ENCODE measurements at regions not wholly inside any gene's neighbourhood (a gene's known extent, or its start where the extent isn't known, plus 50 kb on each side); places are given as distances from the start of the nearest gene placed in this dataset.

- H3K4me1 ChIP-seq (ENCODE audit: control insufficient read depth, insufficient read depth, low read length): peaks cover 9% of the 10 kb centered on the region
- no peak overlapping the region for H3K27ac ChIP-seq (ENCODE audit: low read depth, low read length)
- H3K4me3 ChIP-seq (ENCODE audit: low read depth, low read length): no peak overlapping the region
- no peaks in the 10 kb centered on the region for H3K9me3 ChIP-seq (ENCODE audit: control insufficient read depth, insufficient read depth, low read length)
- H3K27me3 ChIP-seq (ENCODE audit: control insufficient read depth, insufficient read depth, low read length): no peaks in the 10 kb centered on the region
- no peak for DNase-seq (ENCODE audit: low read depth in 4 of 6, low spot score in 6 of 6)
- no peaks in the 10 kb centered on the region for H3K36me3 ChIP-seq (ENCODE audit: control insufficient read depth, insufficient read depth, low read length)
Measured at GRCh38 chr2:15706424-15706823, 114.8 kb downstream of the DDX1 start.

- Histone ChIP-seq H3K27ac (ENCODE audit: low read depth, low read length) (no peak overlapping the region), H3K9me3 (ENCODE audit: control insufficient read depth, insufficient read depth, low read length) (no peaks in the 10 kb centered on the region), H3K36me3 (ENCODE audit: control insufficient read depth, insufficient read depth, low read length) (no peaks in the 10 kb centered on the region), H3K27me3 (ENCODE audit: control insufficient read depth, insufficient read depth, low read length) (no peaks in the 10 kb centered on the region), H3K4me3 (ENCODE audit: low read depth, low read length) (no peak overlapping the region), H3K4me1 (ENCODE audit: control insufficient read depth, insufficient read depth, low read length) (peaks cover 9% of the 10 kb centered on the region)
- 95% methylated on average over 6 of the region's 7 CpGs for WGBS (ENCODE audit: insufficient coverage)
- no peak for DNase-seq (ENCODE audit: low read depth in 4 of 6, low spot score in 6 of 6)
Measured at GRCh38 chr2:15706986-15707632, 115.4 kb downstream of the DDX1 start.

GRCh38 chr2:15708161-15708560, 116.5 kb downstream of the DDX1 start:
- WGBS (ENCODE audit: insufficient coverage): 90% methylated on average over 2 of the region's 5 CpGs
- no peaks in the 10 kb centered on the region for H3K9me3 ChIP-seq (ENCODE audit: control insufficient read depth, insufficient read depth, low read length)
- H3K27ac ChIP-seq (ENCODE audit: low read depth, low read length): no peak overlapping the region
- no peak overlapping the region for H3K4me3 ChIP-seq (ENCODE audit: low read depth, low read length)
- H3K27me3 ChIP-seq (ENCODE audit: control insufficient read depth, insufficient read depth, low read length): no peaks in the 10 kb centered on the region
- no peaks in the 10 kb centered on the region for H3K36me3 ChIP-seq (ENCODE audit: control insufficient read depth, insufficient read depth, low read length)
- peaks cover 9% of the 10 kb centered on the region for H3K4me1 ChIP-seq (ENCODE audit: control insufficient read depth, insufficient read depth, low read length)
- no peak for DNase-seq (ENCODE audit: low read depth in 4 of 6, low spot score in 6 of 6)

GRCh38 chr2:15708865-15709820, 117.5 kb downstream of the DDX1 start:
- DNase-seq (ENCODE audit: low read depth in 4 of 6, low spot score in 6 of 6): peak in 1 of 6 donors; percentile 19
- Histone ChIP-seq H3K27me3 (ENCODE audit: control insufficient read depth, insufficient read depth, low read length) (no peaks in the 10 kb centered on the region), H3K4me1 (ENCODE audit: control insufficient read depth, insufficient read depth, low read length) (peaks cover 9% of the 10 kb centered on the region), H3K4me3 (ENCODE audit: low read depth, low read length) (no peak overlapping the region), H3K36me3 (ENCODE audit: control insufficient read depth, insufficient read depth, low read length) (no peaks in the 10 kb centered on the region), H3K9me3 (ENCODE audit: control insufficient read depth, insufficient read depth, low read length) (no peaks in the 10 kb centered on the region), H3K27ac (ENCODE audit: low read depth, low read length) (no peak overlapping the region)
- WGBS (ENCODE audit: insufficient coverage): 58% methylated on average over 3 of the region's 11 CpGs

- Histone ChIP-seq H3K9me3 (ENCODE audit: control insufficient read depth, insufficient read depth, low read length) (no peaks in the 10 kb centered on the region), H3K4me3 (ENCODE audit: low read depth, low read length) (no peak overlapping the region), H3K27ac (ENCODE audit: low read depth, low read length) (no peak overlapping the region), H3K4me1 (ENCODE audit: control insufficient read depth, insufficient read depth, low read length) (peaks cover 9% of the 10 kb centered on the region), H3K27me3 (ENCODE audit: control insufficient read depth, insufficient read depth, low read length) (no peaks in the 10 kb centered on the region), H3K36me3 (ENCODE audit: control insufficient read depth, insufficient read depth, low read length) (no peaks in the 10 kb centered on the region)
- DNase-seq (ENCODE audit: low read depth in 4 of 6, low spot score in 6 of 6): no peak
- WGBS (ENCODE audit: insufficient coverage): 100% methylated on average over 2 of the region's 4 CpGs
Measured at GRCh38 chr2:15711126-15711860, 119.6 kb downstream of the DDX1 start.

- no peak overlapping the region for H3K27ac ChIP-seq (ENCODE audit: low read depth, low read length)
- H3K9me3 ChIP-seq (ENCODE audit: control insufficient read depth, insufficient read depth, low read length): no peaks in the 10 kb centered on the region
- H3K4me3 ChIP-seq (ENCODE audit: low read depth, low read length): no peak overlapping the region
- H3K4me1 ChIP-seq (ENCODE audit: control insufficient read depth, insufficient read depth, low read length): peaks cover 9% of the 10 kb centered on the region
- WGBS (ENCODE audit: insufficient coverage): no CpG with 5 or more reads among the region's 7 CpGs
- H3K36me3 ChIP-seq (ENCODE audit: control insufficient read depth, insufficient read depth, low read length): no peaks in the 10 kb centered on the region
- no peak for DNase-seq (ENCODE audit: low read depth in 4 of 6, low spot score in 6 of 6)
- H3K27me3 ChIP-seq (ENCODE audit: control insufficient read depth, insufficient read depth, low read length): no peaks in the 10 kb centered on the region
Measured at GRCh38 chr2:15712551-15713342, 121.1 kb downstream of the DDX1 start.

GRCh38 chr2:15713475-15713874, 121.8 kb downstream of the DDX1 start:
- peaks cover 13% of the 10 kb centered on the region for H3K4me1 ChIP-seq (ENCODE audit: control insufficient read depth, insufficient read depth, low read length)
- no peaks in the 10 kb centered on the region for H3K9me3 ChIP-seq (ENCODE audit: control insufficient read depth, insufficient read depth, low read length)
- H3K27me3 ChIP-seq (ENCODE audit: control insufficient read depth, insufficient read depth, low read length): no peaks in the 10 kb centered on the region
- no peak overlapping the region for H3K4me3 ChIP-seq (ENCODE audit: low read depth, low read length)
- no peak overlapping the region for H3K27ac ChIP-seq (ENCODE audit: low read depth, low read length)
- no peaks in the 10 kb centered on the region for H3K36me3 ChIP-seq (ENCODE audit: control insufficient read depth, insufficient read depth, low read length)
- WGBS (ENCODE audit: insufficient coverage): 100% methylated on average over 1 of the region's 4 CpGs
- no peak for DNase-seq (ENCODE audit: low read depth in 4 of 6, low spot score in 6 of 6)

GRCh38 chr2:15714002-15714401, 122.3 kb downstream of the DDX1 start:
- DNase-seq (ENCODE audit: low read depth in 4 of 6, low spot score in 6 of 6): no peak
- Histone ChIP-seq H3K27me3 (ENCODE audit: control insufficient read depth, insufficient read depth, low read length) (no peaks in the 10 kb centered on the region), H3K9me3 (ENCODE audit: control insufficient read depth, insufficient read depth, low read length) (no peaks in the 10 kb centered on the region), H3K4me3 (ENCODE audit: low read depth, low read length) (no peak overlapping the region), H3K36me3 (ENCODE audit: control insufficient read depth, insufficient read depth, low read length) (no peaks in the 10 kb centered on the region), H3K27ac (ENCODE audit: low read depth, low read length) (no peak overlapping the region), H3K4me1 (ENCODE audit: control insufficient read depth, insufficient read depth, low read length) (peaks cover 10% of the 10 kb centered on the region)
- WGBS (ENCODE audit: insufficient coverage): 96% methylated on average over 4 of the region's 5 CpGs

- Histone ChIP-seq H3K27ac (ENCODE audit: low read depth, low read length) (no peak overlapping the region), H3K36me3 (ENCODE audit: control insufficient read depth, insufficient read depth, low read length) (no peaks in the 10 kb centered on the region), H3K9me3 (ENCODE audit: control insufficient read depth, insufficient read depth, low read length) (no peaks in the 10 kb centered on the region), H3K4me3 (ENCODE audit: low read depth, low read length) (no peak overlapping the region), H3K27me3 (ENCODE audit: control insufficient read depth, insufficient read depth, low read length) (no peaks in the 10 kb centered on the region), H3K4me1 (ENCODE audit: control insufficient read depth, insufficient read depth, low read length) (peaks cover 6% of the 10 kb centered on the region)
- no peak for DNase-seq (ENCODE audit: low read depth in 4 of 6, low spot score in 6 of 6)
- no CpG with 5 or more reads among the region's 1 CpG for WGBS (ENCODE audit: insufficient coverage)
Measured at GRCh38 chr2:15714609-15715008, 122.9 kb downstream of the DDX1 start.

Data from spinal cord (tissue), 9 donors.